ENCODE measurements at regions not wholly inside any gene's neighbourhood (a gene's known extent, or its start where the extent isn't known, plus 50 kb on each side); places are given as distances from the start of the nearest gene placed in this dataset.
"Not testable (repeated sequence)": the region's sequence is repeated elsewhere in the genome, so short reads cannot be mapped to it uniquely, and the experiment has no call there.

DNA sequence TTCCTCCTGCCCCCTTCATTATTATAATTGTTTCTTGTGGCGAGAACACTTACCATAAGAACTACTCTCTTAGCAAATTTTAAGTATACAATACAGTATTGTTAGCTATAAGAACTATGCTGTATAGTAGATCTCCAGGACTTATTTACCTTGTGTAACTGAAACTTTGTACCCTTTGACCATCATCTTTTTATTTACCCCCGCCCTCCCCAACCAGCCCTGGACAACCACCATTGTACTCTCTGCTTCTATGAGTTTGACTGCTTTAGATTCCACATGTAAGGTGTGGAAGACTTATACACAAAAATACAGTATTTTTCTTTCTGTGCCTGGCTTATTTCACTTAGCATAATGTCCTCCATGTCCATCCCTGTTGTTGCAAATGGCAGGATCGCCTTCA, 161.1 kb downstream of the PHF8 start:
- no peak overlapping the region for H3K4me3 ChIP-seq (ENCODE audit: low read depth, low read length)
- DNase-seq (ENCODE audit: low read depth) = no peak
- TF ChIP-seq, protein P1, sequence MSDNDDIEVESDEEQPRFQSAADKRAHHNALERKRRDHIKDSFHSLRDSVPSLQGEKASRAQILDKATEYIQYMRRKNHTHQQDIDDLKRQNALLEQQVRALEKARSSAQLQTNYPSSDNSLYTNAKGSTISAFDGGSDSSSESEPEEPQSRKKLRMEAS (IDR thresholded peaks at IDR 0.05; ENCODE audit: low read depth, low read length) = no peak
- TF ChIP-seq POLR2A (IDR thresholded peaks at IDR 0.05; ENCODE audit: extremely low read depth, insufficient read length) (no peak), MYC (IDR thresholded peaks at IDR 0.05; ENCODE audit: low read depth, low read length) (no peak)
- TF ChIP-seq, protein P2, sequence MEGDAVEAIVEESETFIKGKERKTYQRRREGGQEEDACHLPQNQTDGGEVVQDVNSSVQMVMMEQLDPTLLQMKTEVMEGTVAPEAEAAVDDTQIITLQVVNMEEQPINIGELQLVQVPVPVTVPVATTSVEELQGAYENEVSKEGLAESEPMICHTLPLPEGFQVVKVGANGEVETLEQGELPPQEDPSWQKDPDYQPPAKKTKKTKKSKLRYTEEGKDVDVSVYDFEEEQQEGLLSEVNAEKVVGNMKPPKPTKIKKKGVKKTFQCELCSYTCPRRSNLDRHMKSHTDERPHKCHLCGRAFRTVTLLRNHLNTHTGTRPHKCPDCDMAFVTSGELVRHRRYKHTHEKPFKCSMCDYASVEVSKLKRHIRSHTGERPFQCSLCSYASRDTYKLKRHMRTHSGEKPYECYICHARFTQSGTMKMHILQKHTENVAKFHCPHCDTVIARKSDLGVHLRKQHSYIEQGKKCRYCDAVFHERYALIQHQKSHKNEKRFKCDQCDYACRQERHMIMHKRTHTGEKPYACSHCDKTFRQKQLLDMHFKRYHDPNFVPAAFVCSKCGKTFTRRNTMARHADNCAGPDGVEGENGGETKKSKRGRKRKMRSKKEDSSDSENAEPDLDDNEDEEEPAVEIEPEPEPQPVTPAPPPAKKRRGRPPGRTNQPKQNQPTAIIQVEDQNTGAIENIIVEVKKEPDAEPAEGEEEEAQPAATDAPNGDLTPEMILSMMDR (IDR thresholded peaks at IDR 0.05; ENCODE audit: low read depth, low read length) = no peak

GRCh38 chrX:53882331-53882730, 161.9 kb downstream of the PHF8 start:
- no peak overlapping the region for H3K4me3 ChIP-seq (ENCODE audit: low read depth, low read length)
- TF ChIP-seq, protein P2 (IDR thresholded peaks at IDR 0.05; ENCODE audit: low read depth, low read length) = no peak
- TF ChIP-seq POLR2A (IDR thresholded peaks at IDR 0.05; ENCODE audit: extremely low read depth, insufficient read length) (no peak), MYC (IDR thresholded peaks at IDR 0.05; ENCODE audit: low read depth, low read length) (no peak)
- TF ChIP-seq, protein P1 (IDR thresholded peaks at IDR 0.05; ENCODE audit: low read depth, low read length) = no peak
- DNase-seq (ENCODE audit: low read depth) = no peak

GRCh38 chrX:53880786-53881185, 163.5 kb downstream of the PHF8 start:
- H3K4me3 ChIP-seq (ENCODE audit: low read depth, low read length); DNase-seq (ENCODE audit: low read depth): not testable (repeated sequence)

DNA sequence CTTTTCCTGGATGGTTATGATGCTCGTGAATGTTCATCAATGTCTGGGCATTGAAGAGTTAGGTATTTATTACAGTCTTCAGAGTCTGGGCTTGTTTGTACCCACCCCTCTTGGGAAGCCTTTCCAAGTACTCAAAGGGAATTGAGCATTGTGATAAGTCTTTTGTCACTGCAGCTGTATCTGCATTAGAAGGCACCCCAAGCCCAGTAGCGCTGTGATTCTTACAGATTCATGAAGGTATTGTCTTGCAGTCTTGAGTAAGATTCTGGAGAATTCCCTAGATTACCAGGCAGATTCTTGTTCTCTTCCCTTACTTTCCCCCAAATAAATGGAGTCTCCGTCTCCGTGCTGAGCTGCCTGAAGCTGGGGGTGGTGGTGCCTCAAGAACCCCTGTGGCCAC, 173.4 kb upstream of the HUWE1 start:
- no peak for DNase-seq (ENCODE audit: low read depth)
- TF ChIP-seq, protein P1 (IDR thresholded peaks at IDR 0.05; ENCODE audit: low read depth, low read length) = no peak
- TF ChIP-seq POLR2A (IDR thresholded peaks at IDR 0.05; ENCODE audit: extremely low read depth, insufficient read length) (no peak), MYC (IDR thresholded peaks at IDR 0.05; ENCODE audit: low read depth, low read length) (no peak)
- TF ChIP-seq, protein P2 (IDR thresholded peaks at IDR 0.05; ENCODE audit: low read depth, low read length) = no peak
- H3K4me3 ChIP-seq (ENCODE audit: low read depth, low read length) = no peak overlapping the region

GRCh38 chrX:53831662-53832635, 145.4 kb upstream of the HUWE1 start:
- DNase-seq (ENCODE audit: low read depth) = peak; percentile 49
- no peak overlapping the region for H3K4me3 ChIP-seq (ENCODE audit: low read depth, low read length)
- TF ChIP-seq, protein P2 (IDR thresholded peaks at IDR 0.05; ENCODE audit: low read depth, low read length) = peak; percentile 38
- TF ChIP-seq, protein P1 (IDR thresholded peaks at IDR 0.05; ENCODE audit: low read depth, low read length) = no peak

GRCh38 chrX:53824686-53825085, 138.2 kb upstream of the HUWE1 start:
- H3K4me3 ChIP-seq (ENCODE audit: low read depth, low read length) = no peak overlapping the region
- TF ChIP-seq, protein P1 (IDR thresholded peaks at IDR 0.05; ENCODE audit: low read depth, low read length) = no peak
- TF ChIP-seq, protein P2 (IDR thresholded peaks at IDR 0.05; ENCODE audit: low read depth, low read length) = no peak
- no peak for TF ChIP-seq MYC (IDR thresholded peaks at IDR 0.05; ENCODE audit: low read depth, low read length)
- TF ChIP-seq POLR2A (IDR thresholded peaks at IDR 0.05; ENCODE audit: extremely low read depth, insufficient read length) = no peak
- no peak for DNase-seq (ENCODE audit: low read depth)

DNA sequence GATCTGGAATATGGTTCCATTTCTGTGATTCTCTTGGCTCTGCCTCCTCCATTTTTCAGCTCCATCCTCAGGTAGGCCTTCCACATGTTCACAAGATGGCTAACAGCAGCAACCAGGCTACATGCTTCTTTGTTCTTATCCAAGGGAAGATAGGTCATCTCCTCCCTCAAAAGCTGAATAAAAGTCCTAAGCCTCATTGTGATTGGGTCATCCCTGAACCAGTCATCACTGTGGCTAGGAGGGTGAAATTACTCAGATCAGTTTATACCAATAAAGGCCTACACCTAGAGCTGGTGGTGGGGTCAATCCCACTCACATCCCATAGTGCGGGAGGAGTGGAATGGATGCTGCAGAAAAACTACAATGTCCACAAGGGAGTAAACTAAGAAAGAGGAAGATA, 131.6 kb upstream of the HUWE1 start:
- H3K4me3 ChIP-seq (ENCODE audit: low read depth, low read length); DNase-seq (ENCODE audit: low read depth): not testable (repeated sequence)

All from NB4 (cell line).